HG02870 (cell line): ENCODE measurements at regions not wholly inside any gene's neighbourhood (a gene's known extent, or its start where the extent isn't known, plus 50 kb on each side); places are given as distances from the start of the nearest gene placed in this dataset.

ENCODE experiments used
- ATAC-seq: cut with Tn5 transposase; IDR thresholded peaks from one replicate; pipeline ENCODE4 v1.9.1; 2021; ENCODE audit warnings: mild to moderate bottlenecking, moderate library complexity; ENCODE audit not compliant: unreplicated experiment

GRCh38 chr3:117954131-117954530 lies 1080.5 kb downstream of the IGSF11 start:
- ATAC-seq = no peak

- no peak for ATAC-seq
These were observed 1079.5 kb downstream of the IGSF11 start for GRCh38 chr3:117955196-117955595.

GRCh38 chr3:117958027-117958426 lies 1076.6 kb downstream of the IGSF11 start:
- ATAC-seq = no peak

- no peak for ATAC-seq
These were observed 1071.9 kb downstream of the IGSF11 start for GRCh38 chr3:117962750-117963149.

GRCh38 chr3:117963858-117964257 lies 1070.8 kb downstream of the IGSF11 start:
- ATAC-seq = no peak

- ATAC-seq = no peak
These were observed 1069.8 kb downstream of the IGSF11 start for GRCh38 chr3:117964814-117965213.

GRCh38 chr3:117977504-117978228 lies 1057.0 kb downstream of the IGSF11 start:
- no peak for ATAC-seq

GRCh38 chr3:117979466-117979865 lies 1055.2 kb downstream of the IGSF11 start:
- no peak for ATAC-seq

GRCh38 chr3:117987256-117987655 lies 1047.4 kb downstream of the IGSF11 start:
- ATAC-seq = no peak

GRCh38 chr3:117989982-117990381 lies 1044.7 kb downstream of the IGSF11 start:
- no peak for ATAC-seq

- no peak for ATAC-seq
These were observed 1044.0 kb downstream of the IGSF11 start for GRCh38 chr3:117990627-117991026.

GRCh38 chr3:117995842-117996437 lies 1038.7 kb downstream of the IGSF11 start:
- no peak for ATAC-seq

GRCh38 chr3:117997201-117998049 lies 1037.2 kb downstream of the IGSF11 start:
- ATAC-seq = peak; percentile 98

- no peak for ATAC-seq
These were observed 1036.6 kb downstream of the IGSF11 start for GRCh38 chr3:117998071-117998470.

GRCh38 chr3:118000219-118000618 lies 1034.4 kb downstream of the IGSF11 start:
- ATAC-seq = no peak

- no peak for ATAC-seq
These were observed 1033.3 kb downstream of the IGSF11 start for GRCh38 chr3:118001380-118001779.

GRCh38 chr3:118011910-118012309 lies 1022.7 kb downstream of the IGSF11 start:
- ATAC-seq = no peak

- ATAC-seq = no peak
These were observed 1005.6 kb downstream of the IGSF11 start for GRCh38 chr3:118029049-118029448.

- ATAC-seq = no peak
These were observed 998.4 kb downstream of the IGSF11 start for GRCh38 chr3:118036215-118036614.

GRCh38 chr3:118055381-118055780 lies 979.3 kb downstream of the IGSF11 start:
- ATAC-seq = no peak

- ATAC-seq = no peak
These were observed 977.6 kb downstream of the IGSF11 start for GRCh38 chr3:118057086-118057485.

GRCh38 chr3:118059096-118059495 lies 975.5 kb downstream of the IGSF11 start:
- no peak for ATAC-seq
